ENCODE measurements at regions not wholly inside any gene's neighbourhood (a gene's known extent, or its start where the extent isn't known, plus 50 kb on each side); places are given as distances from the start of the nearest gene placed in this dataset.

DNA sequence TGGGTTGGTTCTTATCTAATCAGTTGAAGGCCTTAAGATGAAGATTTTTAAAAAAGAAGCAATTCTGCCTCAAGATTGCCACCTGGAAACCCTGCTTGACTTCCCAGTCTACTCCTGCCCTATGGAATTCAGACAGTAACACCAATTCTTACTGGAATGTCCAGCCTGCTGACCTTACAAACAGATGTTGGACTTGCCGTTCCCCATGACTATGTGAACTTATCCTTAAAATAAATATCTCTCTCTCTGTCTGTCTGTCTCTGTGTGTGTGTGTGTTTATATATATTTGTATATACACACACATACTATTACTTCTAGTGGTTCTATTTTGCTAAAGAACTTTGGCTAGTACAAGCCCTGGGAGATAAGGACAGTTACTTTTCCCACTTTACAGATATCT, 675.3 kb downstream of the SLC4A3 start:
- no peaks in the 10 kb centered on the region for H3K36me3 ChIP-seq (ENCODE audit: insufficient read depth, low read length)
- H3K27me3 ChIP-seq (ENCODE audit: insufficient read depth, low read depth, low read length) = no peaks in the 10 kb centered on the region
- TF ChIP-seq EZH2 (IDR thresholded peaks at IDR 0.05; ENCODE audit: borderline replicate concordance, insufficient read depth, low read length, poor library complexity, severe bottlenecking) = no peak
- TF ChIP-seq SMC3 (conservative IDR thresholded peaks at IDR 0.05; ENCODE audit: poor library complexity) = no peak
- no peak for TF ChIP-seq MXI1 (conservative IDR thresholded peaks at IDR 0.05; ENCODE audit: poor library complexity, severe bottlenecking)
- TF ChIP-seq RAD21 (conservative IDR thresholded peaks at IDR 0.05) = no peak
- no peak for TF ChIP-seq EP300 (conservative IDR thresholded peaks at IDR 0.05; ENCODE audit: poor library complexity, severe bottlenecking)
- no peak for TF ChIP-seq TAF1 (IDR thresholded peaks at IDR 0.05; ENCODE audit: low read depth)
- TF ChIP-seq, protein P1, sequence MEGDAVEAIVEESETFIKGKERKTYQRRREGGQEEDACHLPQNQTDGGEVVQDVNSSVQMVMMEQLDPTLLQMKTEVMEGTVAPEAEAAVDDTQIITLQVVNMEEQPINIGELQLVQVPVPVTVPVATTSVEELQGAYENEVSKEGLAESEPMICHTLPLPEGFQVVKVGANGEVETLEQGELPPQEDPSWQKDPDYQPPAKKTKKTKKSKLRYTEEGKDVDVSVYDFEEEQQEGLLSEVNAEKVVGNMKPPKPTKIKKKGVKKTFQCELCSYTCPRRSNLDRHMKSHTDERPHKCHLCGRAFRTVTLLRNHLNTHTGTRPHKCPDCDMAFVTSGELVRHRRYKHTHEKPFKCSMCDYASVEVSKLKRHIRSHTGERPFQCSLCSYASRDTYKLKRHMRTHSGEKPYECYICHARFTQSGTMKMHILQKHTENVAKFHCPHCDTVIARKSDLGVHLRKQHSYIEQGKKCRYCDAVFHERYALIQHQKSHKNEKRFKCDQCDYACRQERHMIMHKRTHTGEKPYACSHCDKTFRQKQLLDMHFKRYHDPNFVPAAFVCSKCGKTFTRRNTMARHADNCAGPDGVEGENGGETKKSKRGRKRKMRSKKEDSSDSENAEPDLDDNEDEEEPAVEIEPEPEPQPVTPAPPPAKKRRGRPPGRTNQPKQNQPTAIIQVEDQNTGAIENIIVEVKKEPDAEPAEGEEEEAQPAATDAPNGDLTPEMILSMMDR (IDR thresholded peaks at IDR 0.05; ENCODE audit: poor library complexity, severe bottlenecking) = no peak
- TF ChIP-seq POLR2AphosphoS5 (IDR thresholded peaks at IDR 0.05) = no peak
- TF ChIP-seq, protein P2, sequence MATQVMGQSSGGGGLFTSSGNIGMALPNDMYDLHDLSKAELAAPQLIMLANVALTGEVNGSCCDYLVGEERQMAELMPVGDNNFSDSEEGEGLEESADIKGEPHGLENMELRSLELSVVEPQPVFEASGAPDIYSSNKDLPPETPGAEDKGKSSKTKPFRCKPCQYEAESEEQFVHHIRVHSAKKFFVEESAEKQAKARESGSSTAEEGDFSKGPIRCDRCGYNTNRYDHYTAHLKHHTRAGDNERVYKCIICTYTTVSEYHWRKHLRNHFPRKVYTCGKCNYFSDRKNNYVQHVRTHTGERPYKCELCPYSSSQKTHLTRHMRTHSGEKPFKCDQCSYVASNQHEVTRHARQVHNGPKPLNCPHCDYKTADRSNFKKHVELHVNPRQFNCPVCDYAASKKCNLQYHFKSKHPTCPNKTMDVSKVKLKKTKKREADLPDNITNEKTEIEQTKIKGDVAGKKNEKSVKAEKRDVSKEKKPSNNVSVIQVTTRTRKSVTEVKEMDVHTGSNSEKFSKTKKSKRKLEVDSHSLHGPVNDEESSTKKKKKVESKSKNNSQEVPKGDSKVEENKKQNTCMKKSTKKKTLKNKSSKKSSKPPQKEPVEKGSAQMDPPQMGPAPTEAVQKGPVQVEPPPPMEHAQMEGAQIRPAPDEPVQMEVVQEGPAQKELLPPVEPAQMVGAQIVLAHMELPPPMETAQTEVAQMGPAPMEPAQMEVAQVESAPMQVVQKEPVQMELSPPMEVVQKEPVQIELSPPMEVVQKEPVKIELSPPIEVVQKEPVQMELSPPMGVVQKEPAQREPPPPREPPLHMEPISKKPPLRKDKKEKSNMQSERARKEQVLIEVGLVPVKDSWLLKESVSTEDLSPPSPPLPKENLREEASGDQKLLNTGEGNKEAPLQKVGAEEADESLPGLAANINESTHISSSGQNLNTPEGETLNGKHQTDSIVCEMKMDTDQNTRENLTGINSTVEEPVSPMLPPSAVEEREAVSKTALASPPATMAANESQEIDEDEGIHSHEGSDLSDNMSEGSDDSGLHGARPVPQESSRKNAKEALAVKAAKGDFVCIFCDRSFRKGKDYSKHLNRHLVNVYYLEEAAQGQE (IDR thresholded peaks at IDR 0.05; ENCODE audit: borderline replicate concordance) = no peak
- no peaks in the 10 kb centered on the region for H4K20me1 ChIP-seq (ENCODE audit: insufficient read depth)
- H3K9me2 ChIP-seq (ENCODE audit: insufficient read depth, low read length) = no peaks in the 10 kb centered on the region
- H3K4me3 ChIP-seq (ENCODE audit: low read length) = no peak overlapping the region
- H3F3A ChIP-seq (ENCODE audit: insufficient read depth, low read length, poor library complexity, severe bottlenecking) = no peaks in the 10 kb centered on the region
- H2AFZ ChIP-seq (ENCODE audit: low read depth, low read length) = no peak overlapping the region
- no peaks in the 10 kb centered on the region for H3K9me3 ChIP-seq (ENCODE audit: low read length)
- no peak overlapping the region for H3K4me2 ChIP-seq (ENCODE audit: low read length)
- H3K27ac ChIP-seq (ENCODE audit: low read length) = no peak overlapping the region
- no peaks in the 10 kb centered on the region for H3K79me2 ChIP-seq (replicated peaks; ENCODE audit: insufficient read depth, low read length)
- no peak overlapping the region for H3K9ac ChIP-seq (ENCODE audit: low read length)

DNA sequence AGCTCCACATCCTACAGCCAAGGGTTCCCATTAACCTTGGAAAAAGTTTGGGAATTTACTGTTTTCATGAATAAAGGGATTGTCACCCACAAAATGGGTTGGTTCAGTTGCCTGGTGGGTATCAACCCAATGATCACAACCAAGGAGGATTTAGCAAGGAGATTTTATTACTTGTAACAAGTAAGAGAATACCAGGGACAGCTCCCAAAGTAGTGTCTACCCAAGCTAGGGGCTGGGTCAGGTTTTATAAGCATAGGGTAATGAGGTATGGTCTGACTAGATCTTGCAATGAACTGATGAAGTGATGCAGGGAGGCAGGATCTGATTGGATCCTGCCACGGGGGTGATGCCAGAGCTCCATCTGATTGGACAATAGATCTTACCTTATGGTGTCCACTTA, 681.8 kb downstream of the SLC4A3 start:
- Histone ChIP-seq H3K9ac (ENCODE audit: low read length) (no peak overlapping the region), H3K27me3 (ENCODE audit: insufficient read depth, low read depth, low read length) (no peaks in the 10 kb centered on the region), H3K36me3 (ENCODE audit: insufficient read depth, low read length) (no peaks in the 10 kb centered on the region), H3K9me3 (ENCODE audit: low read length) (no peaks in the 10 kb centered on the region), H3K79me2 (replicated peaks; ENCODE audit: insufficient read depth, low read length) (no peaks in the 10 kb centered on the region), H3K4me3 (ENCODE audit: low read length) (no peak overlapping the region), H2AFZ (ENCODE audit: low read depth, low read length) (no peak overlapping the region), H3K27ac (ENCODE audit: low read length) (no peak overlapping the region), H3K4me2 (ENCODE audit: low read length) (no peak overlapping the region), H3F3A (ENCODE audit: insufficient read depth, low read length, poor library complexity, severe bottlenecking) (no peaks in the 10 kb centered on the region), H4K20me1 (ENCODE audit: insufficient read depth) (no peaks in the 10 kb centered on the region), H3K9me2 (ENCODE audit: insufficient read depth, low read length) (no peaks in the 10 kb centered on the region)
- TF ChIP-seq, protein P1 (IDR thresholded peaks at IDR 0.05; ENCODE audit: poor library complexity, severe bottlenecking) = no peak
- TF ChIP-seq EP300 (conservative IDR thresholded peaks at IDR 0.05; ENCODE audit: poor library complexity, severe bottlenecking) = no peak
- no peak for TF ChIP-seq MXI1 (conservative IDR thresholded peaks at IDR 0.05; ENCODE audit: poor library complexity, severe bottlenecking)
- TF ChIP-seq TAF1 (IDR thresholded peaks at IDR 0.05; ENCODE audit: low read depth) = no peak
- no peak for TF ChIP-seq RAD21 (conservative IDR thresholded peaks at IDR 0.05)
- TF ChIP-seq, protein P2 (IDR thresholded peaks at IDR 0.05; ENCODE audit: borderline replicate concordance) = no peak
- TF ChIP-seq EZH2 (IDR thresholded peaks at IDR 0.05; ENCODE audit: borderline replicate concordance, insufficient read depth, low read length, poor library complexity, severe bottlenecking) = no peak
- no peak for TF ChIP-seq SMC3 (conservative IDR thresholded peaks at IDR 0.05; ENCODE audit: poor library complexity)
- TF ChIP-seq POLR2AphosphoS5 (IDR thresholded peaks at IDR 0.05) = no peak
